ENCODE measurements at regions not wholly inside any gene's neighbourhood (a gene's known extent, or its start where the extent isn't known, plus 50 kb on each side); places are given as distances from the start of the nearest gene placed in this dataset.

GRCh38 chr4:14545163-14545562, 457.1 kb upstream of the CPEB2 start:
- no peak overlapping the region for H3K4me3 ChIP-seq
- H3K9me3 ChIP-seq = no peaks in the 10 kb centered on the region
- no peak overlapping the region for H3K27ac ChIP-seq
- TF ChIP-seq POLR2A (IDR thresholded peaks at IDR 0.05) (no peak), CTCF (IDR thresholded peaks at IDR 0.05 in 4 of 5, conservative IDR thresholded peaks at IDR 0.05 in 1 of 5) (no peak)
- no peaks in the 10 kb centered on the region for H3K36me3 ChIP-seq
- H3K4me1 ChIP-seq = no peaks in the 10 kb centered on the region
- ATAC-seq (no peak), DNase-seq (no peak)
- no peaks in the 10 kb centered on the region for H3K27me3 ChIP-seq
- in situ Hi-C loops (cut with MboI; ENCODE audit: low sequenced_read_pairs in 4 of 4) = no loop called here
- intact Hi-C loops (cut with DNase I; ENCODE audit: low total_unique reads) = no loop called here

GRCh38 chr4:14545807-14546206, 456.5 kb upstream of the CPEB2 start:
- no peak for TF ChIP-seq CTCF (IDR thresholded peaks at IDR 0.05 in 4 of 5, conservative IDR thresholded peaks at IDR 0.05 in 1 of 5)
- TF ChIP-seq POLR2A (IDR thresholded peaks at IDR 0.05) = no peak
- Histone ChIP-seq H3K27ac (no peak overlapping the region), H3K9me3 (no peaks in the 10 kb centered on the region), H3K36me3 (no peaks in the 10 kb centered on the region), H3K4me3 (no peak overlapping the region), H3K4me1 (no peaks in the 10 kb centered on the region), H3K27me3 (no peaks in the 10 kb centered on the region)
- ATAC-seq = no peak
- intact Hi-C loops (cut with DNase I; ENCODE audit: low total_unique reads) (no loop called here), in situ Hi-C loops (cut with MboI; ENCODE audit: low sequenced_read_pairs in 4 of 4) (no loop called here)
- no peak for DNase-seq

- intact Hi-C loops (cut with DNase I; ENCODE audit: low total_unique reads) (no loop called here), in situ Hi-C loops (cut with MboI; ENCODE audit: low sequenced_read_pairs in 4 of 4) (no loop called here)
- no peak for DNase-seq
- H3K27ac ChIP-seq = no peak overlapping the region
- ATAC-seq = no peak
- H3K4me3 ChIP-seq = no peak overlapping the region
- no peak for TF ChIP-seq CTCF (IDR thresholded peaks at IDR 0.05 in 4 of 5, conservative IDR thresholded peaks at IDR 0.05 in 1 of 5)
- no peak for TF ChIP-seq POLR2A (IDR thresholded peaks at IDR 0.05)
- H3K4me1 ChIP-seq = no peaks in the 10 kb centered on the region
- H3K36me3 ChIP-seq = no peaks in the 10 kb centered on the region
- H3K9me3 ChIP-seq = no peaks in the 10 kb centered on the region
- no peaks in the 10 kb centered on the region for H3K27me3 ChIP-seq
Measured at GRCh38 chr4:14552119-14552518, 450.2 kb upstream of the CPEB2 start.

- Histone ChIP-seq H3K27me3 (no peaks in the 10 kb centered on the region), H3K27ac (no peak overlapping the region), H3K9me3 (no peaks in the 10 kb centered on the region), H3K4me3 (no peak overlapping the region), H3K36me3 (no peaks in the 10 kb centered on the region), H3K4me1 (no peaks in the 10 kb centered on the region)
- ATAC-seq (no peak), DNase-seq (no peak)
- TF ChIP-seq POLR2A (IDR thresholded peaks at IDR 0.05) (no peak), CTCF (IDR thresholded peaks at IDR 0.05 in 4 of 5, conservative IDR thresholded peaks at IDR 0.05 in 1 of 5) (no peak)
- in situ Hi-C loops (cut with MboI; ENCODE audit: low sequenced_read_pairs in 4 of 4) (no loop called here), intact Hi-C loops (cut with DNase I; ENCODE audit: low total_unique reads) (no loop called here)
Measured at GRCh38 chr4:14559646-14560045, 442.6 kb upstream of the CPEB2 start.

- Histone ChIP-seq H3K36me3 (no peaks in the 10 kb centered on the region), H3K4me3 (no peak overlapping the region), H3K27me3 (no peaks in the 10 kb centered on the region), H3K4me1 (no peaks in the 10 kb centered on the region), H3K9me3 (no peaks in the 10 kb centered on the region), H3K27ac (no peak overlapping the region)
- TF ChIP-seq POLR2A (IDR thresholded peaks at IDR 0.05) = no peak
- ATAC-seq = no peak
- in situ Hi-C loops (cut with MboI; ENCODE audit: low sequenced_read_pairs in 4 of 4) (no loop called here), intact Hi-C loops (cut with DNase I; ENCODE audit: low total_unique reads) (no loop called here)
- no peak for DNase-seq
Measured at GRCh38 chr4:14560577-14560976, 441.7 kb upstream of the CPEB2 start.

Measured in gastrocnemius medialis (tissue), 4 donors.